NT2/D1 (cell line): ENCODE measurements at regions not wholly inside any gene's neighbourhood (a gene's known extent, or its start where the extent isn't known, plus 50 kb on each side); places are given as distances from the start of the nearest gene placed in this dataset.
"Not testable (repeated sequence)": the region's sequence is repeated elsewhere in the genome, so short reads cannot be mapped to it uniquely, and the experiment has no call there.

Source experiments
- DNase-seq: peaks from one replicate; pipeline ENCODE4 v3.0.0-alpha.2; 2011; ENCODE audit warnings: low read depth, low spot score
- H3K27me3 ChIP-seq: 2 replicates; pipeline ENCODE4 v1.6.0; 2011; ENCODE audit warnings: mild to moderate bottlenecking; ENCODE audit not compliant: insufficient read length, insufficient read depth
- H3K36me3 ChIP-seq: 2 replicates; pipeline ENCODE4 v1.6.1; 2011; ENCODE audit warnings: mild to moderate bottlenecking, low read length, mixed read lengths; ENCODE audit not compliant: insufficient read depth, insufficient read length
- H3K4me1 ChIP-seq: 2 replicates; pipeline ENCODE4 v1.5.1; 2011; ENCODE audit not compliant: insufficient read depth, insufficient read length
- H3K4me3 ChIP-seq: 2 replicates; pipeline ENCODE4 v1.5.1; 2011; ENCODE audit warnings: low read depth; ENCODE audit not compliant: insufficient read length
- H3K9ac ChIP-seq: 2 replicates; pipeline ENCODE4 v1.6.0; 2011; ENCODE audit warnings: low read depth; ENCODE audit not compliant: insufficient read length
- H3K9me3 ChIP-seq: 2 replicates; pipeline ENCODE4 v1.5.1; 2011; ENCODE audit warnings: mild to moderate bottlenecking, low read length; ENCODE audit not compliant: insufficient read depth
- SUZ12 ChIP-seq: IDR thresholded peaks from 2 replicates; pipeline ENCODE4 v1.6.1; 2011; ENCODE audit not compliant: insufficient read length, insufficient read depth; ENCODE audit errors: extremely low read depth
- YY1 ChIP-seq: IDR thresholded peaks from 2 replicates; pipeline ENCODE4 v1.6.1; 2011; ENCODE audit not compliant: insufficient read length, insufficient read depth
- ZNF274 ChIP-seq: IDR thresholded peaks from 2 replicates; pipeline ENCODE4 v1.6.1; 2011; ENCODE audit warnings: mild to moderate bottlenecking, low read depth, low read length

DNA sequence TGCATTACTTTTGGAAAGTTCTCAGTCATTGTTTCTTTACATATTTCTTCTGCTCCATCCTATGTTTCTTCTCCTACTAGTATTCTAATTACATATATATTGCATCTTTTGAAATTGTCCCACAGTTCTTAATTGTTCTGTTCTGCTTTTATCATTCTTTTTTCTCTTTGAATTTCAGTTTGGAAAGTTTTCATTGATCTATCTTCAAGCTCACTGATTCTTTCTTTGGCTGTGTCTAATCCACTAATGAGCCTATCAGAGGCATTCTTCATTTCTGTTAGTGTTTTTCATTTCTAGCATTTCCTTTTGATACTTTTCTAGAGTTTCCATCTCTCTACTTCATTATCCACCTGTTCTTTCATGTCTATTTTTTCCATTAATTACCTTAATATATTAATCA, 159.0 kb upstream of the KCNJ15 start:
- no peak overlapping the region for H3K9ac ChIP-seq
- no peaks in the 10 kb centered on the region for H3K4me1 ChIP-seq
- H3K4me3 ChIP-seq = no peak overlapping the region
- no peak for TF ChIP-seq ZNF274
- no peak for TF ChIP-seq YY1
- TF ChIP-seq SUZ12 = no peak
- H3K9me3 ChIP-seq = peaks cover 9% of the 10 kb centered on the region; the same call in 1 of the 2 replicates
- H3K27me3 ChIP-seq = no peaks in the 10 kb centered on the region
- DNase-seq = no peak
- H3K36me3 ChIP-seq = no peaks in the 10 kb centered on the region

DNA sequence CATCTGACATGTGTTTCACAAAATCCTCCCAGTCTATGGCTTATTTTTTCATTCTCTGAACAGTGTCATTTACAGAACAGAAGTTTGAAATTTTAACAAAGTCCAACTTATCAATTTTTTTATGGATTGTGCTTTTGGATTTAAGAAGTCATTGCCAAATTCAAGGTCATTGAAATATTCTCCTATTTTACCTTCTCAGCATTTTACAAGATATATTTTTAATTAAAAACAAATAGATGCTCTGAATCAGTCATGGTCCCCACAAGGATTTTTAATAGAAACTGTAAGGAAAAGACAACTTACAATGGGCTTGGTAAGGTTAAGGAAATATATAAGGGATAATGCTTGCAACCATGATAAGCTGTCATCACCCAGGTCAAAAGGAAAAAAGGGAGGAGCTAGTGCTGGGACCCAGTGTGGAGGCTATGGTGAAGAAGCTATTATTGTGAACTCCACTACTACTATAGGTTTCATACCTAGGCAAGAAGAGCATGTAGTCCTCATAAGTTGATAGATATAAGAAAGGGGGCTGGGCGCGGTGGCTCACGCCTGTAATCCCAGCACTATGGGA, 144.5 kb upstream of the KCNJ15 start:
- H3K27me3 ChIP-seq = no peaks in the 10 kb centered on the region
- no peaks in the 10 kb centered on the region for H3K36me3 ChIP-seq
- H3K4me1 ChIP-seq = no peaks in the 10 kb centered on the region
- DNase-seq = no peak
- H3K4me3 ChIP-seq = no peak overlapping the region
- H3K9me3 ChIP-seq = no peaks in the 10 kb centered on the region
- no peak overlapping the region for H3K9ac ChIP-seq
- TF ChIP-seq SUZ12 (no peak), ZNF274 (no peak)

DNA sequence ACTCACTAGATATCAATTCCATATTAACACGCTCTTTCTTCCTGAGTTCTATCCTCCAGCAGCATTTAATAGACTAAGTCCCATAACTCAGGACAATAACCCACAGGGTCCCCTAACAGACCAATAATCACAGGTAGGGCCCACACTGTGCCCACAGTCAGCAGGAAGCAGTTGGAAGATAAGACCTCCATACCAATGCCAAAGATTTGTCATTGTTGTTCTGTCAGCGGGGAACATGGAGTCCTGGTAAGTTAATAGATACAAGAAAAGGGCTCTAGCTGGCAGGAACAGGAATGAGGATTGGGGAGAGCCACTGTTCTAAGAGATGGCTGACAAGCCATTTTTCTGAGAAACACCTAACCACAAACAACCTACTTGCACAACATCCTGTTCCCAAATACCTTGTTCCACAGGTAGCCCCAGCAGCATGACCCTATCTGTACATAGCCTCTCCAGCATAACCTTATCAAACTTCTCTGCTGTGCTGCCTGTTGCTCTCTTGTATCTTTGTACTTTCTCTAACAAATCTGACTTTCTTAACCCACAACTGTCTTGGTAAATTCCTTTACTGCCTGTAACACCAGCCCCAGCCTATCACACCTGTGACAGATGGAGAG, 142.0 kb upstream of the KCNJ15 start:
- Histone ChIP-seq H3K9ac (no peak overlapping the region), H3K9me3 (no peaks in the 10 kb centered on the region), H3K4me1 (no peaks in the 10 kb centered on the region), H3K27me3 (no peaks in the 10 kb centered on the region), H3K4me3 (no peak overlapping the region), H3K36me3 (no peaks in the 10 kb centered on the region)
- DNase-seq = no peak
- TF ChIP-seq YY1 (no peak), ZNF274 (no peak), SUZ12 (no peak)

DNA sequence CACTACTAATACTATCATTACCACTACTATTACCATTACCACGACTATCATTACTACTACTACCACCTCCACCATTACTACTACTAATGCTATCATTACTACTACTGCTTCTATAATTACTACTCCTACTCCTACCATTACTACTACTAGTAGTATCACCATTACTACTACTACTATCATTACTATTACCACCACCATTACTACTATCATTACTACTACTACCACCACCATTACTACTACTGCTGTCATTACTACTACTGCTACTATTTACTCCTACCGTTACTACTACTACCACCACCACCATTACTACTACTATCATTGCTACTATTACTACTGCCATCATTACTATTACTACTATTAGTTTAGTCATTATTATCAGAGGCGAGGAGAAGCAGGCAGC, 140.9 kb upstream of the KCNJ15 start:
- DNase-seq = no peak
- no peak overlapping the region for H3K4me3 ChIP-seq
- H3K4me1 ChIP-seq = no peaks in the 10 kb centered on the region
- no peaks in the 10 kb centered on the region for H3K27me3 ChIP-seq
- H3K9ac ChIP-seq = no peak overlapping the region
- TF ChIP-seq YY1 (no peak), ZNF274 (no peak), SUZ12 (no peak)
- H3K9me3 ChIP-seq = no peaks in the 10 kb centered on the region
- H3K36me3 ChIP-seq = no peaks in the 10 kb centered on the region

DNA sequence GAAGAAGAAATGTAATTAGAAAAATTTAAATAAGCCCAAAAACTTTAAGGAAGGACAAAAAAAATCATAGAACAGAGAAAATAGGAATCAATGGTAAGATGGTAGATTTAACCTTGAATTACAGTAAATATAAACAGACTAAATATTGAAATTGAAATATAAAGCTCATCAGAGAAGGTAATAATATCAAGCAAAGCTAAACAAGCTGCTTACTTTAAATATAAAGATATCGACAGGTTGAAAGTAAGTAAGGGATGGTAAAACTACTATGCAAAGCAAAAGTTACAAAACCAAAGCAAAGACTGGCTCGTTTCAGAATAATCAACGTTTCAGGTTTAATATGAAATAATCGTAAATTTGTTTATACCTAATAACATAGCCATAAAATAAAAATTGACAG, 137.0 kb upstream of the KCNJ15 start:
- Histone ChIP-seq H3K9me3 (no peaks in the 10 kb centered on the region), H3K36me3 (no peaks in the 10 kb centered on the region), H3K9ac (no peak overlapping the region), H3K4me3 (no peak overlapping the region), H3K4me1 (no peaks in the 10 kb centered on the region), H3K27me3 (no peaks in the 10 kb centered on the region)
- no peak for DNase-seq
- no peak for TF ChIP-seq ZNF274
- TF ChIP-seq SUZ12 = no peak
- no peak for TF ChIP-seq YY1

DNA sequence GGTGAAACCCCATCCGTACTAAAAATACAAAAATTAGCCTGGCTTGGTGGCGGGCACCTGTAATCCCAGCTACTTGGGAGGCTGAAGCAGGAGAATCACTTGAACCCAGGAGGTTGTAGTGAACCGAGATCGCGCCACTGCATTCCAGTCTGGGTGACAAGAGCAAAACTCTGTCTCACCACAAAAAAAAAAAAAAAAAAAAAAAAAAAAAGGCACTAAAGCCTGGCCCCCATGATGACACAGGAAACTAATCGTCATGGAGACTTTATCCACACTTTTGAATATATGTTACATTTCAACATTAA, 136.2 kb upstream of the KCNJ15 start:
- not testable (repeated sequence) for H3K4me1 ChIP-seq, H3K9ac ChIP-seq, H3K4me3 ChIP-seq, H3K36me3 ChIP-seq, H3K27me3 ChIP-seq, DNase-seq, H3K9me3 ChIP-seq

DNA sequence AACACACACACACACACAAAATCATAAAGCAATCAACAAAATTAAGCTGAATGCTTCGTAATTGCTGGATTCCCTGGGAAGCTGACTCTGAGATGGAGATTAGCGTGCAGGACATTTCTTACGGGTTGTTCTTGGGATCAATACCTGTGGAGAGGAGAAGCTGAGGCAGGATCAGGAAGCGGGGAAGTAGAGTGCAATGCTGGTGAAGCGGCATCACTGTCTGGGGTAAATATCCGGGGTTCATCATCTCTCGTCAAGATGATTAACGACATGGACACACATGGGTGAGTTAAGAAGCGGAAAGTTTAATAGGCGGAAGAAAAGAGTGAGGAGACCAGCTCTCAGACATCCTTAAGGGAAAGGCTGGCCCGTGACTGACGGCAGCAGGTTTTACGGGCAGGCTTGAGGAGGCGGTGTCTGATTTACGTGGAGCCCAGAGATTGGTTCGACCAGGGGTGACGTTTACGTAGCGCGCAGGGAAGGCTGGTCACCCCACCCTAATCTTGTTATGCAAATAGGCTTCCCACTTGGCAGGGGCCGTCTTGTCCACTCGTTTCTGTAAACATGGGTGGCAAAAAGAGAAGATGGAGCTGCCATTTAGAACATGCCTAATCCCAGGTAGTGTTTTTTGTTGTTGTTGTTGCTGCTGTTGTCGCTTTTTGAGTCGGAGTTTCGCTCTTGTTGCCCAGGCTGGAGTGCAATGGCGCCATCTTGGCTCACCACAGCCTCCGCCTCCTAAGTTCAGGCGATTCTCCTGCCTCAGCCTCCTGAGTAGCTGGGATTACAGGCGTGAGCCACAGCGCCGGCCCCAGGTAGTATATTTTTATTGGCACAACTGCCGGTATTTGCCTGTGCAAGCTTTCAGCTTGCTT, 135.6 kb upstream of the KCNJ15 start:
- TF ChIP-seq YY1 (no peak), SUZ12 (no peak), ZNF274 (no peak)
- Histone ChIP-seq H3K9me3 (no peaks in the 10 kb centered on the region), H3K36me3 (no peaks in the 10 kb centered on the region), H3K4me3 (no peak overlapping the region), H3K27me3 (no peaks in the 10 kb centered on the region), H3K4me1 (no peaks in the 10 kb centered on the region), H3K9ac (no peak overlapping the region)
- DNase-seq = no peak
